HG03064 (cell line): ENCODE measurements at regions not wholly inside any gene's neighbourhood (a gene's known extent, or its start where the extent isn't known, plus 50 kb on each side); places are given as distances from the start of the nearest gene placed in this dataset.
"Not testable (repeated sequence)": the region's sequence is repeated elsewhere in the genome, so short reads cannot be mapped to it uniquely, and the experiment has no call there.

Experiments
- ATAC-seq: cut with Tn5 transposase; IDR thresholded peaks from one replicate; pipeline ENCODE4 v1.9.1; 2021; ENCODE audit warnings: low read depth; ENCODE audit not compliant: unreplicated experiment

DNA sequence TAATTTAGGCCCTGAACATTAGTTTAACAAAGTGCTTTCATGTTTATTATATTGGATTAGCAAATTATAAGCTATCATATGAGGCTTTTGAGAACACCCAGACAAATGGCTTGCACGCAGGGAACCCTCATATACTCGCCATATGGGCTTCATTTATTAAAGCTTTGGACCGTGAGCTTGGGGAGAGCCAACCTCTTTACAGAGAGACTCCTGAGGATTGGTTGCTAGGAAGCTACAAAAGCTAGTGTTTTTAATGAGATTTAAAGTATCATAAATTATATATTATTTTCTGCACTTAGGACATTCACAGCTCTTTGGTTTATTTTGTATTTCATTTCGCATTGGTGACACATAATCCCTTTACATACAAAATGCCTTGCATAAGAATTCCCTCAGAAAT is 193.8 kb upstream of the TOX3 start:
- ATAC-seq: no peak

DNA sequence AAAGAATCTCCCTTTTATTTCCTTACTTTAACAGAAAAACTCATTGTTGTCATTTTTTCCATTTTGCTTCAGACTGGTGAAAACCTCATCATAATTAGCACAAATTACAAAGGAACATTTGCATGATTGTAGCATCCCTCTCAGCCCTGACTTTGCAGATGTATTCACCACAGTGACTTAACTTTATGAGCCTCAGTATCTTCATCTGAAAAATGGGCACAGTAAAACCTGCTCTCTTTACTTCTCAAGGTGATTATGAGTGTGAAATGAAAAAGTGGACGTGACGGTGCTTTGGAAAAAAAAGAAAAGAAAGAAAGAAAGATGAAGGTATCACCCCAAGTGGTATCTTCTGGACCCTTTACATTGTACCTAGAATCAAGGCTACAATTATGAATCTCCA is 193.4 kb upstream of the TOX3 start:
- ATAC-seq: no peak

DNA sequence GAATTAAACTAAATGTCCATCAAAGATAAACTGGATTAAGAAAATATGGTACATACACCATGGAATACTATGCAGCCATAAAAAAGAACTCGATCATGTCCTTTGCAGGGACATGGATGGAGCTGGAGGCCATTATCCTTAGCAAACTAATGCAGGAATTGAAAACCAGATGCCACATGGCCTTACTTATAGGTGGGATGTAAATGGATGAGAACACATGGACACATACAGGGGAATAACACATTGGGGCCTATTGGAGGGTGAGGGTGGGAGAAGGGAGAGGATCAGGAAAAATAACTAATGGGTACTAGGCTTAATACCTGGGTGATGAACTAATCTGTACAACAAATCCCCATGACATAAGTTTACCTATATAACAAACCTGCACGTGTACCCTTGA is 192.0 kb upstream of the TOX3 start:
- ATAC-seq: not testable (repeated sequence)

DNA sequence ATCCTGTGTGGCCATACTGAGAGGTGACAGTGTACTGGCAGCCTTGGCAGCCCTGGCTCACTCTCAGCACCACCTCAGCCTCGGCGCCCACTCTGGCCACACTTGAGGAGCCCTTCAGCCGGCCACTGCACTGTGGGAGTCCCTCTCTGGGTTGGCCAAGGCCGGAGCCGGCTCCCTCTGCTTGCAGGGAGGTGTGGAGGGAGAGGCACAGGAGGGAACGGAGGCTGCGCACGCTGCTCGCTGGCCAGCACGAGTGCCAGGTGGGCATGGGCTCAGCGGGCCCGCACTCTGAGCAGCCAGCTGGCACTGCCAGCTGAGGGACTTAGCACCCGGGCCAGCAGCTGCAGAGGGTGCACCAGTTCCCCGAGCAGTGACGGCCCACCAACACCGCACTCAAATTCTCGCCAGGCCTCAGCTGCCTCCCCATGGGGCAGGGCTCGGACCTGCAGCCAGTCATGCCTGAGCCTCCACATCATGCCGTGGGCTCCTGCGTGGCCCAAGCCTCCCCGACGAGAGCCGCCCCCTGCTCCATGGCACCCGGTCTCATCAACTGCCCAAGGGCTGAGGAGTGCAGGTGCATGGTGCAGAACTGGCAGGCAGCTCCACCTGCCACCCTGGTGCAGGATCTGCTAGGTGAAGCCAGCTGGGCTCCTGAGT is 184.4 kb upstream of the TOX3 start:
- no peak for ATAC-seq

DNA sequence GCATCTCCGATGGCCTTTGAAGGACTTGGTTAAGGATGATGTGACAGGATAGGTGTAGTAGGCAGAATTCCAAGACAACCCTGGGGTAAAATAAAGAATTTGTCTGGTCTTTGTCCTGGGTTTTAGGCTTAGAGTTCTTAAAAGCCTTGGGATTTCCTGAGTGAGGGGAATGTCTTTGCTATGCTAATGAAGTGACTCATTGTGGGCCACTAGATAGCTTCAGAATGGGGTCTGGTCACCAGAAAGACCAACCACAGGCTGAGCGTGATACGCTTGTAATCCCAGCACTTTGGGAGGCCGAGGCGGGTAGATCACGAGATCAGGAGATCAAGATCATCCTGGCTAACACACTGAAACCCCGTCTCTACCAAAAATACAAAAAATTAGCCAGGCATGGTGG is 182.8 kb upstream of the TOX3 start:
- no peak for ATAC-seq

DNA sequence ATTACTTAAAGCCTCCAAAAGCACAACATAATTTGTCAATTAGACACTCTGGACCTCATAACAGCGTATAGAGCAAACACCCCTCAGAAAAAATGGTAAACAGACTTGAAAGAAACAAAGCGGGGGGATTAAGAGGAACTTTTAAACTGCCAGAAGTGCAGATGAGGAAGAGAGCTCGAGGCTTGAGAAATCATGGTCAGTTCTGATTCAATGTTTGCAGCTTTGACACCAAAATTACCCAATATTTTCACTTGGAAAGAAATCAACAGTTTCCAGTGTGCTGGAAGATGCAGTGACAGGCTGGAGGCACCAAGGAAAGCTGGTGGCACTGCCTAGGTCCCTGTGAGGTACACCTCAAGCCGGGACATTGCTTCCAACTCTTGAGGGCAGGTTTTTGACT is 180.9 kb upstream of the TOX3 start:
- ATAC-seq: no peak

DNA sequence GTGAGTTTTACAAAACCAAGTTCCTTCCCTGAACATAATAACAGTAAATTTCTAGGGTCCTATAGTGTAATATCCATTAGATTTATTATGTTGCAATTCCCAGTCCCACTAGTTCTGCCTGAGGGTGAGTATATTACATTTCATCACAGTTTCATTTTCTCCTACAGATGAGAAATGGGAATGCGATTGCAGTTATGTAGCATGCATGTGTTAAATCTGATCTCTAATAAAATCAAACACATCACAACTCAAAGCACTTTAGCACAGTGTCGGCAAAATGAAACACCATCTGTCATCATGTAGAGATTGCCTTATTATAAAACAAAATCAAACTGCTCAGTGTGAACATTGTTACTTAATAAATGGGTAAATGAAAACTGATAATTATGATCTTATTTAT is 180.5 kb upstream of the TOX3 start:
- ATAC-seq: no peak

DNA sequence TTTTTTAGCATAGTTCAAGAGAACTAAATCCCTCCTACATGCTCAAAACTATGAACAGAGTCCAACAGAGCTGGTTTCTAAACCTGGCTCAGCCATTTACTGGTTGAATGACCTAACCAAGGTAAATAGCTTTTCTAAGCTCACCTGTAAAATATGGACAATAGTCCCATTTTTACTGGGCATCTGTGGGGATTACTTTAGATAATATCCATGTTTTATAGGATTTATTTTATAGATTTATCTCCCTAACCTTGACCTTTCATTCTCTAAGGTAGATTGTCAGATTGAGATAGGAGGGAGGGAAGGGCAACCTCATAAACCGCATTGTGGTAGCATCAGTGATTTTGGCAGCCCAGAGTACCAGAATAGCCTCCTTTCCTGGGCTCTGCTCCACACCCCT is 178.5 kb upstream of the TOX3 start:
- ATAC-seq: no peak

DNA sequence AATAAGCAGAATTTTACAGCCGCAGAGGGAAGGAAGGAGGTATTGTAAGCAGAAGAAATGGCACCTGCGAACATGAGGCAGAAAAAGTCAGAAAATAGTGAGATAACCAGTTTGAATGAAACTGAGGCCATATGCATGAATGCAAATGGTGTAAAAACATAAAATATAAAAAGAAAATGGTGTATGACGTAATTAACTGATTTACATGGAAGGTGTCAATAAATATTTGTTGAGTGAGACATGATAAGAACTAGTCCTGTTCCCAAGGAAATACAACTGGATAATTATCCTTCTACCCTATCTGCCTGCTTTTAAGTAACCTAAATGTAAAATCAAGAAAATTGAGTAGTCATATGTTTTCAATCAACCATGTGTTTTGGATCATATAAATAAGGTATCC is 178.1 kb upstream of the TOX3 start:
- no peak for ATAC-seq

DNA sequence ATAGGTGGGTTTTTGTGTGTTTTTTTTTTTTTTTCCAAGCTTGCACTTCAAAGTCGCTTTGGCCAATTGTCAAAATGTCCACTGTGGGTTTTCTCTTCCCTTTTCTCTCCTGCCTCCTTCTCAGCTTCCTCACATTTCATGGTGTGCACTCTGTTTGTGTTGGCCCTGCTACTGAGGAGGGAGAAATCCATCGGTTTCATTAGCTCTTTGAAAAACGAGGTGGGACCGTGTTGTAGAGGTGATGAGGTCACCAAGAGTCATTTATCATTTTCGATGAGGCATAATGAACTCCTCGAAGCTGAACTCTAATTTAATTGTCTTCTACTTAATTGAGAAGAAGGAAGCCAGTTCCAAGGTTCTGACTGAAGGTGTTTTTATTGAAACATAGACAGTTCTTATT is 174.4 kb upstream of the TOX3 start:
- no peak for ATAC-seq

DNA sequence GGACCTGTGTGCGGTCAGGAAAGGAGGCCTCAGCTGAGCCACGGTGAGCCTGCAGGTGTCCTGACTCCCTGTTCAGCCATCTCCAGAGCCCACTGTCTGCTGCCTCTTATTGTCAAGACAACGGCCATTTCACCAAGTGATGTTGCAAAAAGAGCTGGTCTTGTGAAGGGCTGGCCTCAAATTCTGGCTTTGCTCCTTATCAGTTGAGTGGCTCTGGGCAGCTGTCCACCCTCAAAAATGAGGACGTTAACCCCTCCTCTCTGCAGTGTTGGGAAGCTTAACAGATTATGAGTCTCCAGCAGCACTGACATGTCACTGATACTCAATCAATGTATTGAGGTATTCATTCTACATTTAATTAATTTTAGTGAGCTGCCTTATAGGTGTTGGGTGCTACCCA is 171.1 kb upstream of the TOX3 start:
- ATAC-seq: no peak

DNA sequence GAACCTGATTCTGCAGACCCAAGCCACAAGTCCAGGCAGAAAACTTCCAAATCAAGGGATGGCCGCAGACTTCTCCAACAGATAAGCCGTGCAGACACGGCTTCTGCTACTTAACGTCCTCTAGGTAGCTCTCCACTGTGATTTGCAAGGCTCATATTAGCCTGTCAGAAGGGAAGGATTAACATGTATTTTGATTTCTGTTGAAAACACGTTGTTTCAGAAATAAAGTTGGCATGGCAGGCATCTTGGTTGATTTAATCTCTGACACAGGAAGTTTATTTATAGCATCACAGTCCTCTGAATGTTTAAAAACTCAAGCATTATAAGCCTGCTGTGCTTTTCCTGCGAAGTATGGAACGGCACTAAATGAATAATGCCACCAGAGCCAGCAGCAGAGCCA is 166.8 kb upstream of the TOX3 start:
- no peak for ATAC-seq

DNA sequence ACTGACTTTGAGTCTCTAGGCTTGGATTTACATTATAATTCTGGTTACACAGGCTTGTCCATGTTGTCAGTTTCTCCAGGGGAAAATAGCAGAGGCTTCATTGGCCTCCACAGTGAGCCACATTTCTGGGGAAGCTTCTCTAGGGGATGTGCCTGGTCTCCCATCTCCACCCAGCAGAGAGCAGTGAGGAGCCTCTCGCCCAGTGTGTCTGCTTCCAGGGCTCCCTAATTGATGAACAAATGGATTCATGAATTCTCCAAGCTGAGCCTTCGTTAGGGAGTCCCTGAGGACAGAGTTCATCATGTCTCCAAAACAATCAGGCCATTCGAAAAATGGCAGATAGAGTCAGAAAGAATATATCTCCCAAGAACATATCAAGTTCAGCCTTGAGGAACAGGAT is 162.4 kb upstream of the TOX3 start:
- ATAC-seq: no peak

DNA sequence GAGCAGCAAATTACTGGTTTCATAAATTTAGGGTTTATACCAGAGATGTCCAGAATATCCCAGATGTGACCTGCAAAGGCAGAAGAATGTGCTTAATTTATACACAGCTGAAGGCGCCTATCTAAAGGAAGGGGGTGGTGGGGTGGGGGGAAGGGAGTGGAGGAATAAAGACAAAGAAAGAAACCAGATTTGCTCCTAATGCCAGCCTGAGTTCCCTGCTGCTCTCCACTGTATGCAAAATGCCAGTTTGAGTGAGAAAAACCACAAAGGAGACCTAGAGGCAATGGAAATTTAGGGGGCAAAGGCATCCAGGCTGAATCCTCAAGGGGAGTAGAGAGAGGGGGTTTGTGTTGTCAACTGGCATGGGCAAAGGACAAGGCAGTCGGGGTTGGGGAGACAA is 161.5 kb upstream of the TOX3 start:
- no peak for ATAC-seq

DNA sequence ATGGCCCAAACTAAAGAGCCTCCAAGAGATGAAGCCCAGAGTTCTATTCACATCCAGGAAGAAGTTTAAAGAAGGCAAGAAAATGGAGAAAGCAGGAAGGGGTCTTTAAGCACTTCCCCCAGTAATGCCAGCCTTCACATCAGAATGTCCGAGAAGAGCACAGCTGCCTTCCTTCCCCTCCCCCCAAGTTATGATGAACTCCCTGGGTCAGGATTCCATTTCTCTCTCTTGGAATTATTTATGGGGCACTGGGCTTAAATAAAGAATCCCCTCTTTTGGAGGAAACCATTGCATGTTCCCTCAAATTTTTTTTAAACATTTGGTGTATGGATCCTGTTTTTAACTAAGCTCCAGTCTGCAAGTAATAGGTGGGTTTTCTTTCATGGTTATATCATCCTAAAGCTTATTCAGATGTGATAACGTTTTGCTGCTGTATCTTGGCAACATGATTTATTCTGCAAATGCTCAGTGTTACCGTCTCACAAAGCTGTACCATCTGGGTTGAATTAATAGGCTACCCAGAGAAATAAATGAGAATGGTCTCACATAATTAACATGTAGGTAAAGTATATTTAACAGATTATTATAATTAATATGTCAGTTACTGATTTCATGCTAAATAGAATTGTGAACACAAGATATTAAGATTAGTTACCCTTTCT is 160.9 kb upstream of the TOX3 start:
- no peak for ATAC-seq

DNA sequence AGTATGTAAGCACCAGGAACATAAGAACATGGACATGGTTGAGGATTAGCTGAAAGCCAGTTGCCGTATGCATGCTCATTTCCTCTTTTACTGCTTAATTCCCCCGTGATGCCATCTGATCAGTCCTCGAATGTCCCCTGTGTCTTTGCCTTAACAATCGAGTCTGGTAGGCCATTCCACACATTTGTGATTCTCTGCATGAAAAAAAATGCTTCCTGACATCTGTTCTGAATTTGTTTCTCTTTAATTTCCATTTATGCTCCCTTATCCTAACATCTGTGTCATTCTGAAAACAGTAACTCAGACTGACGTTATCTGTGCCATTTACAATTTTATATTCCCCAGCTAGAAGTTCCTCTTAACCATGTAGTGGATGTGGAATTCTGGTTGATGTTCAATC is 158.2 kb upstream of the TOX3 start:
- no peak for ATAC-seq

DNA sequence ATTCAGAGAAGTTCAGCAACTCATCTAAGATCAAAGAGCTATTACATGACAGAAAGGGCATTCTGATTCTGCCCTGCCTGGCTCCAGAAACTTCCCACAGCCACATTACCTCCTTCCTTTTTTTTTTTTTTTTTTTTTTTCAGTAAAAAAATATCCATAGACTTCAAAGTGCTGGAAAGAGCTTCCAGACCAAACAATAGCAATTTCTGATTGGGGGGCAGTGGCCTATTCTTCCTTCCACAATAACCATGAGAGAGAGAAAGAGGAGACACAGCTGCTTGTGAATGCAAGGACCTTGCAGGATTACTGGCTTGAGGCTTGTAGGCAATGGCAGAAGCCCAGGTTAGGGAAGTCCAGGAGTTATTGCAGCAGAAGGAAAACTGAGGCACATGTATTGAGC is 151.0 kb upstream of the TOX3 start:
- no peak for ATAC-seq

DNA sequence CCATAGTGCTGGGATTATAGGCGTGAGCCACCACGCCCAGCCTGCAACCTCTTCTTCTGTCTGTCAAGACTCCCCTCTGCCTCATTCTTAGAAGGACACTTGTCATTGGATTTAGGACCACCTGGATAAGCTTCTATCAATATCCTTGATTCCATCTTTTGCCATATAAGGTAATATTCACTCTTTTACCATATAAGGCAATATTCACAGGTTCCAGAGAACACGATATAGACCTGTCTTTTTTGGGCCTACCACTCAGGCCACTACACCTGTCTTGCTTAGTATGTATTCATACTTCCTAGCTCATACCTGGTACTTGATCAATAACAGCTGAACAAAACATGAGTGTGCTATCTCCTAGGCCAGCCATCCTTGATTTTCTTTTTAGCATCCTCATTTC is 149.2 kb upstream of the TOX3 start:
- no peak for ATAC-seq

DNA sequence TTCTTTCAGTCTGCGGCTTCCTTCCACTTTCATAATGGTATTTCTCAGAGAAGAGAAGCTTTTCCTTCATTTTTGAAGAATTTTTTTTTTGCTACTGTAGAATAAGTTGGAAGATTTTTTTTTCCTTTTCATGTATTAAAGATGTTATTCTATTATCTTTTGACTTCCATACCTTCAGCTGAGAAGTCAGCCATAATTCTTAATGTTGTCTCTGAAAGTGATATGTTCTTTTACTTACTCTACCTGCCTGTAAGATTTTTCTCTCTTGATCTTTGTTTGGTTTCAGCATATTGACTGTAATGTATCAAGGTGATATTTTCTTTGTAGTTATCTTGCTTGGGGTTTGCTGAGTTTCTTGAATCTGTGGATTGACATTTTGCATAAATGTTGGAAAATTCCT is 143.5 kb upstream of the TOX3 start:
- no peak for ATAC-seq

DNA sequence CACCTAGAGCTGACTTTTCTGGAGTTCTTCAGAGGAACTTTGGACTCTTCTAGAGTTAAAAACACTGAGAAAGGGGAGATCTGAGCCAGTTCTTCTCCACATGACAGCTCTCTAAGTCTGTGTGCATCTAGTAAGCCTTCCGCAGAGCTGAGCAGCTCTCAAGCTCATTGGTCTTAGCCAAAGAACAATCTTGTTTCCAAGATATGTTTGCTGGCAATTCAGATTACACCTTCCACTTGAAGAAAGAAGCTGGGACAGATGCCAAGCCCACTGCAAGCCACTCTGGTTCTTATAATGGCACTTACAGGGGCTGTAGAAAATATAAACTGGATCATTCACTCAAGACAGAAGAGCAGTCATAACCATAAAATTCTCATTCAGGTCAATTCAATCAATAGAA is 134.1 kb upstream of the TOX3 start:
- ATAC-seq: no peak

DNA sequence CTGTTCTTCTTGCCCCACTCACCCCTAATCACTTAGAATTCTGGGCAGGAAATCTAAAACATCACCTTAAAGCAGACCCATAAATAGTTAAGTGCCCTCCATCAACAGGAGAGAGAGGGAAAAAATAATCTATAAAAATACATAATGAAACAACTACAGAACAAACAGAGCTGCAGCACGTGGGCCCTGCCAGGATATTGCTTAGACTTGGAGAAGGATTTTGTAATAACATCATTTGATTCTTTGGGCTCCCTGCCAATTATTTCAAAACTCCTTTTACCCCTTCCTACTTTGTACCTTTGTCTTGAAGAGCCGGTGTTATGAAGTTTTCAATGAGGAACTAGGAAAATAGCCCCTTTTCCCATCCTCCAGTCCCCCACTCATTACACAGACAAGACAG is 130.6 kb upstream of the TOX3 start:
- ATAC-seq: no peak

DNA sequence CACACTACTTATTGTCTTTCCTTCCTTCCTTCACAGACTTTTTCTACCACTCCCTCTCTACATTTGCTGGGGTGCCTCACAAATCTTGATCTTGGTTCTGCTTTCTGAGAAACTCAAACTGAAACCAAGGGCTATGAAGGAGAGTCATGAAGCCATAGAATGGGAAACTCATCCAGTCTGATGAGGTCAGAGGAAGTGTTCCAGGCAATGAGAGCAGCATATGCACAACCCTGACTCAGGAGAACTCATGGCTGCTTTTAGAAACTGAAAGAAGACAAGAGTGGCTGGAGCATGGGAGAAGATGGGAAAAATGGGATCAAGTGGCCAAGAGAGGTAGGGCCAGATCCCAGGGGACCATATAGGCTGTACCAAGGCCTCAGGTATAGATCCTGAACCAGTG is 130.0 kb upstream of the TOX3 start:
- ATAC-seq: no peak

DNA sequence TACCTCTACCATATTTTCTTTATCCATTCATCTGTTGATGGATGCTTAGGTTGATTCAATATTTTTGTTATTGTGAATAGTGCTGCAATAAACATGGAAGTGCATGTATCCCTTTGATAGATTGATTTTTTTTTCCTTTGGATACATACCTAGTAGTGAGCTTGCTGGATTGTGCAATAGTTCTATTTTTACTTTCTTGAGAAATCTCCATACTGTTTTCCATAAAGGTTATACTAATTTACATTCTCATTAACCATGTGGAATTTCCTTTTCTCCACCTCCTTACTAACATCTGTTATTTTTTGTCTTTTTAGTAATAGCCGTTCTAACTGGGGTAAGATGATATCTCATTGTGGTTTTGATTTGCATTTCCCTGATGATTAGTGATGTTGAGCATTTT is 124.6 kb upstream of the TOX3 start:
- ATAC-seq: no peak
